Natural killer cell (primary cell): ENCODE measurements at regions not wholly inside any gene's neighbourhood (a gene's known extent, or its start where the extent isn't known, plus 50 kb on each side); places are given as distances from the start of the nearest gene placed in this dataset.

Experiments
- ATAC-seq, 3 donors: fragments of 150-1000 bp in 2 of 3; fragments of 200-7000 bp in 1 of 3; cut with Tn5 transposase; 1 replicate in 1 of 3; 2 replicates in 2 of 3; pipeline ENCODE4 v1.10.0; 2021; ENCODE audit warnings: mild to moderate bottlenecking in 2 of 3, moderate library complexity in 2 of 3
- DNase-seq, 2 donors: peaks; one replicate each; pipeline versions ENCODE4 v3.0.0 to v3.0.0-alpha.2; 2013 to 2021; ENCODE audit warnings: mixed read lengths in 1 of 2
- H3K27ac ChIP-seq: one replicate; pipeline ENCODE4 v1.5.1; 2013; ENCODE audit warnings: mild to moderate bottlenecking, low read length
- H3K27me3 ChIP-seq: one replicate; pipeline ENCODE4 v1.6.1; 2013; ENCODE audit warnings: low read length; ENCODE audit not compliant: control insufficient read depth, insufficient read depth
- H3K36me3 ChIP-seq: one replicate; pipeline ENCODE4 v1.6.1; 2013; ENCODE audit warnings: low read length; ENCODE audit not compliant: control insufficient read depth, insufficient read depth
- H3K4me1 ChIP-seq: one replicate; pipeline ENCODE4 v1.6.1; 2013; ENCODE audit warnings: low read length; ENCODE audit not compliant: control insufficient read depth, insufficient read depth
- H3K4me3 ChIP-seq: one replicate; pipeline ENCODE4 v1.5.1; 2013; ENCODE audit warnings: low read length
- H3K9me3 ChIP-seq: one replicate; pipeline ENCODE4 v1.6.1; 2013; ENCODE audit warnings: low read length; ENCODE audit not compliant: control insufficient read depth, insufficient read depth
- H3K27ac Mint-ChIP-seq, 2 donors: one replicate each; pipeline ENCODE4 v1.8.0; 2022; ENCODE audit warnings: mild to moderate bottlenecking in 2 of 2, mixed read lengths in 2 of 2, moderate library complexity in 1 of 2
- H3K27me3 Mint-ChIP-seq, 2 donors: one replicate each; pipeline ENCODE4 v1.8.0; 2022; ENCODE audit warnings: low read depth in 2 of 2, mixed read lengths in 2 of 2
- H3K36me3 Mint-ChIP-seq: one replicate; pipeline ENCODE4 v1.8.0; 2022; ENCODE audit warnings: mixed read lengths
- H3K4me1 Mint-ChIP-seq, 2 donors: one replicate each; pipeline ENCODE4 v1.8.0; 2022; ENCODE audit warnings: mixed read lengths in 2 of 2
- H3K4me3 Mint-ChIP-seq: one replicate; pipeline ENCODE4 v1.8.0; 2022; ENCODE audit warnings: mild to moderate bottlenecking, moderate library complexity, mixed read lengths
- H3K9me3 Mint-ChIP-seq, 2 donors: one replicate each; pipeline ENCODE4 v1.8.0; 2022; ENCODE audit warnings: mixed read lengths in 2 of 2
- CTCF ChIP-seq: fragments of 200-600 bp; IDR thresholded peaks from one replicate; pipeline ENCODE4 v1.8.0; 2022; ENCODE audit warnings: antibody characterized with exemption
- WGBS: methylation state at CpG from one replicate; pipeline ENCODE4 v1.1.7; 2013; ENCODE audit warnings: missing lambda C conversion rate; ENCODE audit not compliant: insufficient coverage; 5-methylcytosine and 5-hydroxymethylcytosine counted together
- intact Hi-C: fragments of 100-400 bp; cut with micrococcal nuclease; formaldehyde crosslinking; loops from one replicate; pipeline ENCODE4 v1.14.2; 2022

- no peak for TF ChIP-seq CTCF
- 64% methylated on average over 4 of the region's 8 CpGs for WGBS
- H3K4me3 Mint-ChIP-seq, result no peak overlapping the region
- no peak for ATAC-seq
- no peak overlapping the region for H3K4me3 ChIP-seq
- no peaks in the 10 kb centered on the region for H3K4me1 ChIP-seq
- H3K4me1 Mint-ChIP-seq, result no peaks in the 10 kb centered on the region
- peaks cover 5 to 6% of the 10 kb centered on the region in 2 donors for H3K9me3 Mint-ChIP-seq
- intact Hi-C loops, result no loop called here
- H3K27me3 ChIP-seq, result no peaks in the 10 kb centered on the region
- no peak overlapping the region for H3K27ac Mint-ChIP-seq
- no peak for DNase-seq
- H3K27ac ChIP-seq, result no peak overlapping the region
- H3K36me3 Mint-ChIP-seq, result no peaks in the 10 kb centered on the region
- H3K27me3 Mint-ChIP-seq, result no peaks in the 10 kb centered on the region
- H3K9me3 ChIP-seq, result peaks cover 10% of the 10 kb centered on the region
- no peaks in the 10 kb centered on the region for H3K36me3 ChIP-seq
Measured at GRCh38 chr16:59707436-59708226, 973.5 kb upstream of the GOT2 start.

GRCh38 chr16:59701963-59702930 is 968.1 kb upstream of the GOT2 start:
- H3K9me3 Mint-ChIP-seq, result peaks cover 6 to 8% of the 10 kb centered on the region in 2 donors
- WGBS, result 88% methylated on average over 2 of the region's 3 CpGs
- Histone ChIP-seq H3K9me3 (peaks cover 10% of the 10 kb centered on the region), H3K36me3 (no peaks in the 10 kb centered on the region), H3K27ac (no peak overlapping the region), H3K4me1 (no peaks in the 10 kb centered on the region), H3K27me3 (no peaks in the 10 kb centered on the region), H3K4me3 (no peak overlapping the region)
- no peaks in the 10 kb centered on the region for H3K27me3 Mint-ChIP-seq
- H3K4me1 Mint-ChIP-seq, result no peaks in the 10 kb centered on the region
- DNase-seq (no peak), ATAC-seq (no peak)
- H3K4me3 Mint-ChIP-seq, result no peak overlapping the region
- intact Hi-C loops, result no loop called here
- no peak for TF ChIP-seq CTCF
- H3K36me3 Mint-ChIP-seq, result peaks cover 6% of the 10 kb centered on the region
- no peak overlapping the region for H3K27ac Mint-ChIP-seq

- no peaks in the 10 kb centered on the region for H3K36me3 ChIP-seq
- no peak for TF ChIP-seq CTCF
- H3K36me3 Mint-ChIP-seq, result peaks cover 6% of the 10 kb centered on the region
- H3K27me3 ChIP-seq, result no peaks in the 10 kb centered on the region
- H3K9me3 Mint-ChIP-seq, result peaks cover 0 to 7% of the 10 kb centered on the region in 2 donors
- no peak overlapping the region for H3K27ac ChIP-seq
- no peaks in the 10 kb centered on the region for H3K27me3 Mint-ChIP-seq
- H3K27ac Mint-ChIP-seq, result no peak overlapping the region
- H3K4me1 ChIP-seq, result no peaks in the 10 kb centered on the region
- ATAC-seq, result no peak
- no peak for DNase-seq
- no peak overlapping the region for H3K4me3 ChIP-seq
- intact Hi-C loops, result no loop called here
- peaks cover 7% of the 10 kb centered on the region for H3K9me3 ChIP-seq
- WGBS, result 100% methylated on average over 1 of the region's 1 CpG
- H3K4me1 Mint-ChIP-seq, result no peaks in the 10 kb centered on the region
- H3K4me3 Mint-ChIP-seq, result no peak overlapping the region
Measured at GRCh38 chr16:59699786-59700185, 965.7 kb upstream of the GOT2 start.
